DOHH2 (cell line): ENCODE measurements at regions not wholly inside any gene's neighbourhood (a gene's known extent, or its start where the extent isn't known, plus 50 kb on each side); places are given as distances from the start of the nearest gene placed in this dataset.

Experiments used
- EZH2phosphoT487 ChIP-seq: fragments of 200-600 bp; sonication (generic); IDR thresholded peaks from 2 replicates; pipeline ENCODE4 v1.6.1; 2017; ENCODE audit warnings: borderline replicate concordance, mild to moderate bottlenecking, antibody characterized with exemption, low read length, moderate library complexity, mixed read lengths
- TF ChIP-seq, protein P1 (sequence below): fragments of 200-600 bp; sonication (generic); IDR thresholded peaks from one replicate; pipeline ENCODE4 v1.5.1; 2014; ENCODE audit warnings: antibody characterized with exemption, mild to moderate bottlenecking, low read depth, low read length; ENCODE audit not compliant: poor library complexity, severe bottlenecking

- TF ChIP-seq, protein P1, sequence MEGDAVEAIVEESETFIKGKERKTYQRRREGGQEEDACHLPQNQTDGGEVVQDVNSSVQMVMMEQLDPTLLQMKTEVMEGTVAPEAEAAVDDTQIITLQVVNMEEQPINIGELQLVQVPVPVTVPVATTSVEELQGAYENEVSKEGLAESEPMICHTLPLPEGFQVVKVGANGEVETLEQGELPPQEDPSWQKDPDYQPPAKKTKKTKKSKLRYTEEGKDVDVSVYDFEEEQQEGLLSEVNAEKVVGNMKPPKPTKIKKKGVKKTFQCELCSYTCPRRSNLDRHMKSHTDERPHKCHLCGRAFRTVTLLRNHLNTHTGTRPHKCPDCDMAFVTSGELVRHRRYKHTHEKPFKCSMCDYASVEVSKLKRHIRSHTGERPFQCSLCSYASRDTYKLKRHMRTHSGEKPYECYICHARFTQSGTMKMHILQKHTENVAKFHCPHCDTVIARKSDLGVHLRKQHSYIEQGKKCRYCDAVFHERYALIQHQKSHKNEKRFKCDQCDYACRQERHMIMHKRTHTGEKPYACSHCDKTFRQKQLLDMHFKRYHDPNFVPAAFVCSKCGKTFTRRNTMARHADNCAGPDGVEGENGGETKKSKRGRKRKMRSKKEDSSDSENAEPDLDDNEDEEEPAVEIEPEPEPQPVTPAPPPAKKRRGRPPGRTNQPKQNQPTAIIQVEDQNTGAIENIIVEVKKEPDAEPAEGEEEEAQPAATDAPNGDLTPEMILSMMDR = no peak
- TF ChIP-seq EZH2phosphoT487 = no peak
Observed at GRCh38 chr7:18366394-18366793, 129.2 kb upstream of the HDAC9 start.
